Endothelial cell (in vitro differentiated cells): ENCODE measurements at regions not wholly inside any gene's neighbourhood (a gene's known extent, or its start where the extent isn't known, plus 50 kb on each side); places are given as distances from the start of the nearest gene placed in this dataset.
"Not testable (repeated sequence)": the region's sequence is repeated elsewhere in the genome, so short reads cannot be mapped to it uniquely, and the experiment has no call there.

Source experiments
- DNase-seq: peaks from one replicate; pipeline ENCODE4 v3.0.0; 2021; ENCODE audit warnings: low spot score
- H3K27ac Mint-ChIP-seq: one replicate; pipeline ENCODE4 v1.8.0; 2021; ENCODE audit warnings: mixed read lengths, inconsistent platforms; ENCODE audit not compliant: unreplicated experiment
- H3K27me3 Mint-ChIP-seq: one replicate; pipeline ENCODE4 v1.8.0; 2021; ENCODE audit warnings: mild to moderate bottlenecking, moderate library complexity, mixed read lengths, inconsistent platforms; ENCODE audit not compliant: unreplicated experiment
- H3K36me3 Mint-ChIP-seq: one replicate; pipeline ENCODE4 v1.8.0; 2021; ENCODE audit warnings: mild to moderate bottlenecking, low read depth, mixed read lengths, inconsistent platforms; ENCODE audit not compliant: unreplicated experiment
- H3K4me1 Mint-ChIP-seq: one replicate; pipeline ENCODE4 v1.8.0; 2021; ENCODE audit warnings: mild to moderate bottlenecking, mixed read lengths, inconsistent platforms; ENCODE audit not compliant: unreplicated experiment
- H3K4me3 Mint-ChIP-seq: one replicate; pipeline ENCODE4 v1.8.0; 2021; ENCODE audit warnings: mild to moderate bottlenecking, mixed read lengths, inconsistent platforms; ENCODE audit not compliant: unreplicated experiment
- H3K9me3 Mint-ChIP-seq: one replicate; pipeline ENCODE4 v1.8.0; 2021; ENCODE audit warnings: mixed read lengths, inconsistent platforms; ENCODE audit not compliant: unreplicated experiment

DNA sequence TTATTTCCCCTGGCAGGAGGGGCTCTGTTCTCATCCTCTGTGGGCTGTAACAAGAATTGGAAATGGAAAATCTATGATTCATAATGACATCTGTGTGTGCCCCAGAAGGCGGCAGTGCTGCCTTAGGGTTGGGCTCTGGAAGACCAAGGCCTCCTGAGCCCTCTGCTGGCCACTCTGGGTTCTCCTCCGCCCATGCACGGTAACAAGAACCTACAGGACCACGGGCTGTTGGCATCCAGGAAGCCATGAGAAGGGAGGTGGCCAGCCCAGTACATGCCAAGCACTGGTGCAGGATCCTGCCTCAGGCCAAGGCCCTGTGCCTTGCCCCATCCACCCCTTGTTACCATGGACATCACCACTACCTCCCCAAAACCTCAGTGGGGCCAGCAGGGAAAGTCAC lies 454.2 kb downstream of the TP53TG3F start:
- H3K4me1 Mint-ChIP-seq, H3K36me3 Mint-ChIP-seq: not testable (repeated sequence)

DNA sequence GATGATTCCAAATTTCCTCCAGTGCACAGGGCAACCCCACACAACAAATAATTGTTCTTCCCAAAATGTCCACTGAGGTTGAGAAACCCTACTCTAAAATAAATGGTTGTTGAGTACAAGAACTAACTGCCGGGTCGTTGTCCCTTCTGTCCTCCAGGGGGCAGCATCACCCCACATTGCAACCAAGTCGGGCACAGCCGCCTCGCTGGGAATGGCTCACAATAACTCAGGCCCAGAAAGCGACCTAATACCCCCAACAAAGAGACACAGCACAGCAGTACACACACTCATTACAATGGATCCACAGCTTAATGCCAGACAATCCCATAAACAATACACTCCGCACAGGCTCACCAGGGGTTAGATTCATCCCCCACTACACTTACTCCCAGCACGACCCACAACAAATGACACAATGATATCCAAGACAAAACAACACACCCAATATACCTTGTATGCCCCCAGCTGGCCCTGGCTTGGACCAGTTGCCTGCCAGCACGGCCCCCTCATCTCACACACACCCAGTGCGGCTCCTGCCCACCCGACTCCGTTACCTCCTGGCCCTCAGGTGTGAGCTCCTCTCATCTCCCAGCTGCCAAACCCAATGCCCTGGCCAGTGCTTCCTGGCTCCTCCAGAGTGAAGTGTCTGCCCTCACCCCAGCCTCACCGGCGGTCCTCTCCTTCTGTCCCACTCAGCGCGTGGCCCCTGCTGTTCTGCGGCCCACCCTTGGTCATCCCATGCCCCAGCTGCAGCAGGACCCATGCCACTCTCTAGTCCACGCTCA lies 461.5 kb downstream of the TP53TG3F start:
- not testable (repeated sequence) for H3K4me1 Mint-ChIP-seq, H3K27me3 Mint-ChIP-seq, H3K36me3 Mint-ChIP-seq, H3K9me3 Mint-ChIP-seq, DNase-seq, H3K4me3 Mint-ChIP-seq, H3K27ac Mint-ChIP-seq

More for the DNA sequence above, 454.2 kb downstream of the TP53TG3F start:
- H3K4me3 Mint-ChIP-seq, H3K9me3 Mint-ChIP-seq, H3K27ac Mint-ChIP-seq, DNase-seq, H3K27me3 Mint-ChIP-seq: not testable (repeated sequence)

DNA sequence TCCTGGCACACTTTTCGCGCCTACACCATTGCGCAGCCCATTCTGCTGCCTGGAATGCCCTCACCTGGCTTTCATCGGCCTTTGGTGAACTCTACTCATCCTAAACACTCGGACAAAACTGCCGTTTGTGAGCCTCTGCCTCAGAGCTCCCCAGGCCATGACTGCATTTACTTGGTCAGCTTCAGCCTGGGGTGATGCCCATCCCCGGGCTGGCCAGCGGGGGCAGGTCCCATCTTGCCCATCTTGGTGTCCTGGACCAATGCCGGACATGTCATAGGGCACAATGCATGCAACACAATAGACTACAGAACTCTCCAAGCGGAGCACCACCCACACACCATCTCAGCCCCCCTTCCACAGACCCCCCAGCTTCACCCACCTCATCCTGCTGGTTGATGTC lies 463.5 kb downstream of the TP53TG3F start:
- H3K4me3 Mint-ChIP-seq, result not testable (repeated sequence)

DNA sequence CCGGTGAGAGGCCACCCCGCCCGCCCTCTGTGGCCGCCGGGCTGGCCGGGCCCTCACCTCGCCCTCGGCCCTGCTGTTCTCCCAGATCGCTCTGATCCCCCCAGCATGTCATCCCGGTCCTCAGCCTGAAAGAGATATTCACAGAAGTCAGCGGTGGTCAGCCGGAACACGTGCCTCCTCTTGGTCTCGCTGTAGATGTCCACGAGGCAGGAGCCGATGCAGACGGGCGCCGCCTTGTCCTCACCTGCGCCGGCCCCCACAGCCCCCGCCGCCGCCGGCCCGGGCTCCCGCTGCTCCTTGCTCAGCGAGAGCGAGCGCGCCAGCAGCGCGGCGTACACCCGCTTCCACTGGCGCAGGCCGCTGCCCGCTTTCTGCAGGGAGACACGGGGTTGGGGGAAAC lies 468.6 kb downstream of the TP53TG3F start:
- not testable (repeated sequence) for H3K36me3 Mint-ChIP-seq, H3K4me1 Mint-ChIP-seq, H3K4me3 Mint-ChIP-seq, H3K27me3 Mint-ChIP-seq, H3K9me3 Mint-ChIP-seq, DNase-seq, H3K27ac Mint-ChIP-seq

More for the DNA sequence above, 463.5 kb downstream of the TP53TG3F start:
- H3K36me3 Mint-ChIP-seq, H3K4me1 Mint-ChIP-seq, H3K27me3 Mint-ChIP-seq, H3K9me3 Mint-ChIP-seq, DNase-seq, H3K27ac Mint-ChIP-seq: not testable (repeated sequence)

DNA sequence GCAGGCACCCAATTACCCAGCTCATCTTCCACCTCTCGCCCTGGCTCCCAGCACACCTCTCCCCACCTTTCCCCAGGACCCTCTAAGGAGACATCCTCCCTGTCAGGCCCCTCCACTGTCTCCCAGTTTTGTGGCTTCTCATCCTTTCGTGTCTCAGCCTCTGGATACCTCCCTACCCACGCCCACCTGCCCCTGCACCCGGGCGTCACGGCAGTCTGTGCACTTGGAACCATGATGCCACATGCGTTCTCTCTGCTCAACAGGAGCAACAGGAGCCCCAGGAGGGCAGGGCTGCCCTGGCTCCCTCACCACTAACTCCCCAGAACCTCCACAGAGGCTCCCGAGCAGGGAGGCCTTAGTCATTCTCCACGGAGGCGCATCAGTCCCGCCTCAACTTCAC lies 472.8 kb downstream of the TP53TG3F start:
- not testable (repeated sequence) for H3K36me3 Mint-ChIP-seq, H3K27ac Mint-ChIP-seq, DNase-seq

DNA sequence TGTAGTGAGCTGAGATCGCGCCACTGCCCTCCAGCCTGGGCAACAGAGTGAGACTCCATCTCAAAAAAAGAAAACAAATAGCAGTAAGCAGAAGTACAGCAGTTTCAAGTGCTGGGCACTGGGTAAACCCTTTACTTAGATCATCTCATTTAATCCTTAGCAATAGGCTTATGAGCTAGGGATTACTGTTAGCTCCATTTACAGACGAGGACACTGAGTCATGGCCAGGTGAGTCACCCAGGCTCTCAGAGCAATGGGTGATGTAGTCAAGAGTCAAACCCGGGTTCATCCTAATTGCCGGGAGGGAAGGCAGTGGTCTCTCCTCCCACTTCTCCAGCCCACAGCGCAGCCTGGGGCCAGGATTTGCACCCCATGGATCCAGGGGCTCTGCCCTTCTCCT lies 473.6 kb downstream of the TP53TG3F start:
- not testable (repeated sequence) for H3K9me3 Mint-ChIP-seq, H3K27me3 Mint-ChIP-seq, H3K27ac Mint-ChIP-seq, DNase-seq, H3K4me3 Mint-ChIP-seq, H3K36me3 Mint-ChIP-seq, H3K4me1 Mint-ChIP-seq

More for the DNA sequence above, 472.8 kb downstream of the TP53TG3F start:
- H3K9me3 Mint-ChIP-seq, H3K4me1 Mint-ChIP-seq, H3K4me3 Mint-ChIP-seq, H3K27me3 Mint-ChIP-seq: not testable (repeated sequence)

DNA sequence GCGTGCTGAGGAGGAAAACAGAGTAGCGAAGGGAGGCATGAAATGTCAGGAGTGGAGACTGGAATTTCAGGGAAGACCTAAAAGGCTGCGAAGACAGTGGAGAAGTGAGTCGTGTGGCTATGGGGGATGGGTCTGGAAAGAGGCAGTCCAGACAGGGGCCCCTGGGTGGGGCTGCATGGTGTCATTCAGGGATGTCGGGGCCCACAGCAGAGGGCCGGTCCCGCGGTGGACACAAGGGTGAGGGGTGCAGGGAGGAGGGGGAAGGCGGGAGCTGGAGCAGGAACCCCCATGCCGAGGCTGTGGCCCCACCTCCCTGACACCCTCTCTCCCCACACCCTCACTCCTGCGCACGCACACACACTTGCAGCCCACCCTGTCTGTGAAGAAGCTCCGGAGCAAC lies 476.4 kb downstream of the TP53TG3F start:
- H3K36me3 Mint-ChIP-seq, H3K4me1 Mint-ChIP-seq, H3K27ac Mint-ChIP-seq, H3K4me3 Mint-ChIP-seq, DNase-seq, H3K9me3 Mint-ChIP-seq, H3K27me3 Mint-ChIP-seq: not testable (repeated sequence)

DNA sequence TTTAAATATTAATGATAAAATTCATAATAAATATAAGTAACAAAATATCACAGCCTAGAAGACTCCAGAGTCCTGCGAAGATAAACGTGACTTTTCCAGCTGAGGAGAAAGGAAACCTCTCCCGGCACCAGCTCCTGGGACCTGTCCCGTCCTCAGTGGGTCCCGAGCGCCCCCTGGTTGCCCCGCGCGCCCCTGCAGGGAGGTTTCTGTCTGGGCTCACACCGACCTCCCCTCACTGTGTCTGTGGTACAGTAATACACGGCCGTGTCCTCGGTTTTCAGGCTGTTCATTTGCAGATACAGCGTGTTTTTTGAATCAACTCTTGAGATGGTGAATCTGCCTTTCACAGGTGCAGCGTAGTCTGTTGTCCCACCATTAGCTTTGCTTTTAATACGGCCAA lies 478.7 kb downstream of the TP53TG3F start:
- not testable (repeated sequence) for H3K4me3 Mint-ChIP-seq, H3K9me3 Mint-ChIP-seq, H3K27ac Mint-ChIP-seq, DNase-seq, H3K36me3 Mint-ChIP-seq, H3K4me1 Mint-ChIP-seq, H3K27me3 Mint-ChIP-seq

DNA sequence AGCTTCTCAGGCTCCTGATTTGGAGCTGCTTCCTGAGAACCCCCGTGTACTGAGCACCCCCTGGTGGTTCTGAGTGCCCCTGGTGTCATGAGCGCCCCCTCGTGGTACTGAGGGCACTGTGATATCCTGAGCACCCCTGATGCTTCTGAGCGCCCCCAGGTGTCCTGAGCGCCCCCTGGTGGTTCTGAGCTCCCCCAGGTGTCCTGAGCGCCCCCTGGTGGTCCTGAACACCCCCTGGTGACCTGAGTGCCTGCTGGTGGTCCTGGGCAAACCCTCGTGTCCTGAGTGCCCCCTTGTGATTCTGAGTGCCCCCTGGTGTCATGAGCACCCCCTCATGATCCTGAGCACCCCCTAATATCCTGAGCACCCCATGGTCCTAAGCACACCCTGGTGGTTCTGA lies 502.1 kb downstream of the TP53TG3F start:
- not testable (repeated sequence) for DNase-seq, H3K36me3 Mint-ChIP-seq, H3K4me3 Mint-ChIP-seq, H3K27ac Mint-ChIP-seq, H3K27me3 Mint-ChIP-seq, H3K9me3 Mint-ChIP-seq, H3K4me1 Mint-ChIP-seq

DNA sequence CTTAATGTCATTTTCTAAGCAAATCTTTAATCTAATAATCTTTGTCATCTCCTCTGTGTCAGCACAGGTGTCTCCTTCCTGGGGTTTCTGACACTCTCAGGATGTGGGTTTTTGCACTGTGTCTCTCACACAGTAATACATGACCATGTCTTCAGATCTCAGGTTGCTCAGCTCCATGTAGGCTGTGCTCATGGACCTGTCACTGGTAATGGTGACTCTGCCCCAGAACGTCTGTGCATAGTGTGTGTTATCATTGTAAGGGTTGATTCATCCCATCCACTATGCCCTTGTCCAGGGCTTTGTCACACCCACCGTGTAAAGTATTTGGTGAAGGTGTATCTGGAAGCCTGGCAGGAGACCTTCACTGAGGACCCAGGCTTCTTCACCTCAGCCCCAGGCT lies 506.1 kb downstream of the TP53TG3F start:
- not testable (repeated sequence) for H3K4me3 Mint-ChIP-seq, H3K36me3 Mint-ChIP-seq, H3K9me3 Mint-ChIP-seq, H3K27me3 Mint-ChIP-seq, H3K27ac Mint-ChIP-seq, H3K4me1 Mint-ChIP-seq, DNase-seq

DNA sequence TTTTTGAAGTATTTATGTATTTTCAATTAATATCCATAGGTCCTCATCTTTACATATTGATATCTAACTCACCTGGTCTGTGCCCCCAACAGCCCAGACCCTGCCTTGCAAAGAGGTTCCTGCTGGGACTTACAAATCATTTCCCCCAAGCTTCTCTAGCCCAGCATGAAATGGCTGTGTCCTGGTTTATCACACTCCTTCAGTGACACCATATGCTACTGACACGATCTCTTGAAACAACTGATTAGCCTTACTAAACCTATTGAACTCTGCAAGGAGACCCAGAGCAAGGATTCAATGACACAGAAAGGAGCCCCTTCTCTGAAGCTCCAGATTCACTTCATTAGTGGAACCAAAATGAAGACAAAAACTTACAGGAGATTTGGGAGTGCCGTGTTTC lies 507.4 kb downstream of the TP53TG3F start:
- DNase-seq, H3K4me1 Mint-ChIP-seq, H3K4me3 Mint-ChIP-seq, H3K9me3 Mint-ChIP-seq, H3K36me3 Mint-ChIP-seq, H3K27me3 Mint-ChIP-seq, H3K27ac Mint-ChIP-seq: not testable (repeated sequence)

DNA sequence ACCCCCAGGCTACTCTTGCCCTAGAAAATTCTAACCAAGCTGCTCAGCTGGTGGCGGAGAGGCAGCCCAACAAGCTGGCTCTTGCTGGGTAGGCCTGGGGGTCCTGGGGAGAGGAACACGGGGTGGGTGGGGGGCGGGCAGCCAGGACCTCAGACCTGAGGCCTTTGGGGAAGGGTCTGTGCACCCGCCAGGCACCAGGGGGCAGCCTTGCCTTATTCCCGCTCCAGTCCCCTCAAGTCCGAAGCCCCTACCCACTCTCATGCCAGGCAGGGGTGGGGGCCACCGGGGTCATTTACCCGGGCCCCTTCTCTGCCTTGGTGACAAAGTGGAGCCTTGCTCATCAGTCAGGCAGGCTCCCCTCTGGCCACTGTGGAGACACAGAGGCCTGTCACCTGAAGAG lies 515.1 kb downstream of the TP53TG3F start:
- not testable (repeated sequence) for H3K4me1 Mint-ChIP-seq, H3K27me3 Mint-ChIP-seq, DNase-seq, H3K36me3 Mint-ChIP-seq, H3K4me3 Mint-ChIP-seq, H3K9me3 Mint-ChIP-seq, H3K27ac Mint-ChIP-seq
